C4-2B (cell line): ENCODE measurements at regions not wholly inside any gene's neighbourhood (a gene's known extent, or its start where the extent isn't known, plus 50 kb on each side); places are given as distances from the start of the nearest gene placed in this dataset.

Source experiments
- ZFX ChIP-seq: fragments of 450-650 bp; IDR thresholded peaks from 2 replicates; pipeline ENCODE4 v1.6.1; 2017
- TF ChIP-seq, protein P1 (sequence below): fragments of 450-650 bp; conservative IDR thresholded peaks from 2 replicates; pipeline ENCODE4 v1.5.1; 2017; ENCODE audit warnings: mild to moderate bottlenecking

DNA sequence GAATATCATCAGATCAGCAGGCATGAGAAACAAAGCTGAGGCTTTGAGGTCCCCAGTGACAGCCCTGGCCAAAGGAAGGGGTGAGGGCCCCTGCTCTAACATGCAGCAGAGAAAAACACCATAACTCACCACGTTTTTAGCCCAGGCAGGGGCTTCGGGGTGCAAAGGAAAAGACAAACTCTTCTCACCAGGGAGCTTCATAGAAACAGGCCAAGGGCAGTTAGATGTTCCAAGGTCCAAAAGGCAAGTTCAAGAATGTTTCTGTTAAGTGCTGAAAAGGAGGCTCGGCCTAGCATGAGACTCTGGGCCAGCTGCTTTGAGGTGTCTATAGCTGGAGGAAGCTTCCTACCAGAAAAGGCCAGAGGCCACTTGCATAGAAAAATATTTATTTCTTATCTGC is 608.4 kb upstream of the CFAP20DC start:
- TF ChIP-seq, protein P1, sequence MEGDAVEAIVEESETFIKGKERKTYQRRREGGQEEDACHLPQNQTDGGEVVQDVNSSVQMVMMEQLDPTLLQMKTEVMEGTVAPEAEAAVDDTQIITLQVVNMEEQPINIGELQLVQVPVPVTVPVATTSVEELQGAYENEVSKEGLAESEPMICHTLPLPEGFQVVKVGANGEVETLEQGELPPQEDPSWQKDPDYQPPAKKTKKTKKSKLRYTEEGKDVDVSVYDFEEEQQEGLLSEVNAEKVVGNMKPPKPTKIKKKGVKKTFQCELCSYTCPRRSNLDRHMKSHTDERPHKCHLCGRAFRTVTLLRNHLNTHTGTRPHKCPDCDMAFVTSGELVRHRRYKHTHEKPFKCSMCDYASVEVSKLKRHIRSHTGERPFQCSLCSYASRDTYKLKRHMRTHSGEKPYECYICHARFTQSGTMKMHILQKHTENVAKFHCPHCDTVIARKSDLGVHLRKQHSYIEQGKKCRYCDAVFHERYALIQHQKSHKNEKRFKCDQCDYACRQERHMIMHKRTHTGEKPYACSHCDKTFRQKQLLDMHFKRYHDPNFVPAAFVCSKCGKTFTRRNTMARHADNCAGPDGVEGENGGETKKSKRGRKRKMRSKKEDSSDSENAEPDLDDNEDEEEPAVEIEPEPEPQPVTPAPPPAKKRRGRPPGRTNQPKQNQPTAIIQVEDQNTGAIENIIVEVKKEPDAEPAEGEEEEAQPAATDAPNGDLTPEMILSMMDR, result no peak
- no peak for TF ChIP-seq ZFX
